Lower leg skin (tissue), 4 donors: ENCODE measurements at regions not wholly inside any gene's neighbourhood (a gene's known extent, or its start where the extent isn't known, plus 50 kb on each side); places are given as distances from the start of the nearest gene placed in this dataset.

ENCODE experiments used
- DNase-seq, 2 donors: peaks; one replicate each; pipeline ENCODE4 v3.0.0-alpha.2; 2019; ENCODE audit warnings: low spot score in 2 of 2
- H3K4me3 ChIP-seq: fragments of 200-600 bp; sonication (generic); 2 replicates; pipeline ENCODE4 v1.5.1; 2017; ENCODE audit warnings: mild to moderate bottlenecking, low read depth; ENCODE audit not compliant: poor library complexity, severe bottlenecking
- POLR2A ChIP-seq, 2 donors: fragments of 450-650 bp; IDR thresholded peaks; one replicate each; pipeline ENCODE4 v1.6.1; 2016 to 2017; ENCODE audit warnings: antibody characterized with exemption in 2 of 2, mild to moderate bottlenecking in 1 of 2, moderate library complexity in 1 of 2
- WGBS, 2 donors: methylation state at CpG; one replicate each; pipeline ENCODE4 v1.1.5; 2018; 5-methylcytosine and 5-hydroxymethylcytosine counted together
- intact Hi-C: fragments of 100-400 bp; cut with DNase I; formaldehyde crosslinking; loops from one replicate; pipeline ENCODE4 v1.15.0; 2023; ENCODE audit warnings: low total_unique reads
- TF ChIP-seq, protein P1 (sequence below), 3 donors: fragments of 450-650 bp; IDR thresholded peaks; one replicate each; pipeline ENCODE4 v1.5.1; 2016; ENCODE audit warnings: antibody characterized with exemption in 3 of 3, mild to moderate bottlenecking in 3 of 3, moderate library complexity in 2 of 3

DNA sequence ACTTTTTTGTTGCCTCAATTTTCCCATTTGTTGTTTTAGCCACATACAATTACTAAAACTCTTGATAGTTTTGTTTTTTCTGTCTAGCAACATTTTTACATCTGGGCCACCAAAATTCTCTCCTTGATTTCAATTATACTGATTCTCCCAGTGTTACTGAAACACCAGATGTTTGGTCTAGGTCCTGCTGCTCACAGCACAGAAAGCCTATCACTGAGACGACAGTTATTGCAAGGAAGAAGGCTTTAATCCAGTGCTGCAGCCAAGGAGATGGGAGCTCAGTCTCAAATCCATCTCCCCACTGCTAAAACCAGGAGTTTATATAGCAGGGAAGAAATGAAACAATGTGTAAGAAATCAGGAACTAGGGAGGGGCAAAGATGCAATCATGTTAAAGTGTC is 837.7 kb upstream of the CNTN5 start:
- WGBS, 2 donors: 56 to 66% methylated on average over 1 of the region's 1 CpG
- intact Hi-C loops: no loop called here
- no peak for DNase-seq
- no peak for TF ChIP-seq POLR2A (IDR thresholded peaks at IDR 0.05)
- H3K4me3 ChIP-seq: no peak overlapping the region

DNA sequence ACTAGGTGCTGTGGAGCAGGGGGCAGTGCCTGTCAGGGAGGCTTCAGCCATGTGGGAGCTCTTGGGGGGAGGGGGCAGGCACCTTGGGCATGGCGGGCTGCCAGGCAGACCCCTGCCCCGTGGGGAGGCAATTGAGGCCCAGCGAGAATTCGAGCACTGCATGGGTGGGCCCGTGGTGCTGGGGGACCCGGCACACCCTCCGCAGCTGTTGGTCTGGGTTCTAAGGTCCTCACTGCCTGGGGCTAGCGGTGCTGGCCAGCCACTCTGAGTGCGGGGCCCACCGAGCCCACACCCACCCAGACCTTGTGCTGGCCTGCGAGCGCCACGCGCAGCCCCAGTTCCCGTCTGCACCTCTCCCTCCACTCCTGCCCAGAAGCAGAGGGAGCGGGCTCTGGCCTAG is 835.5 kb upstream of the CNTN5 start:
- no peak overlapping the region for H3K4me3 ChIP-seq
- WGBS, 2 donors: 91 to 92% methylated on average over 14 to 15 of the region's 16 CpGs
- intact Hi-C loops: no loop called here
- TF ChIP-seq POLR2A (IDR thresholded peaks at IDR 0.05): no peak
- TF ChIP-seq, protein P1, sequence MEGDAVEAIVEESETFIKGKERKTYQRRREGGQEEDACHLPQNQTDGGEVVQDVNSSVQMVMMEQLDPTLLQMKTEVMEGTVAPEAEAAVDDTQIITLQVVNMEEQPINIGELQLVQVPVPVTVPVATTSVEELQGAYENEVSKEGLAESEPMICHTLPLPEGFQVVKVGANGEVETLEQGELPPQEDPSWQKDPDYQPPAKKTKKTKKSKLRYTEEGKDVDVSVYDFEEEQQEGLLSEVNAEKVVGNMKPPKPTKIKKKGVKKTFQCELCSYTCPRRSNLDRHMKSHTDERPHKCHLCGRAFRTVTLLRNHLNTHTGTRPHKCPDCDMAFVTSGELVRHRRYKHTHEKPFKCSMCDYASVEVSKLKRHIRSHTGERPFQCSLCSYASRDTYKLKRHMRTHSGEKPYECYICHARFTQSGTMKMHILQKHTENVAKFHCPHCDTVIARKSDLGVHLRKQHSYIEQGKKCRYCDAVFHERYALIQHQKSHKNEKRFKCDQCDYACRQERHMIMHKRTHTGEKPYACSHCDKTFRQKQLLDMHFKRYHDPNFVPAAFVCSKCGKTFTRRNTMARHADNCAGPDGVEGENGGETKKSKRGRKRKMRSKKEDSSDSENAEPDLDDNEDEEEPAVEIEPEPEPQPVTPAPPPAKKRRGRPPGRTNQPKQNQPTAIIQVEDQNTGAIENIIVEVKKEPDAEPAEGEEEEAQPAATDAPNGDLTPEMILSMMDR (IDR thresholded peaks at IDR 0.05): no peak
- DNase-seq: no peak

DNA sequence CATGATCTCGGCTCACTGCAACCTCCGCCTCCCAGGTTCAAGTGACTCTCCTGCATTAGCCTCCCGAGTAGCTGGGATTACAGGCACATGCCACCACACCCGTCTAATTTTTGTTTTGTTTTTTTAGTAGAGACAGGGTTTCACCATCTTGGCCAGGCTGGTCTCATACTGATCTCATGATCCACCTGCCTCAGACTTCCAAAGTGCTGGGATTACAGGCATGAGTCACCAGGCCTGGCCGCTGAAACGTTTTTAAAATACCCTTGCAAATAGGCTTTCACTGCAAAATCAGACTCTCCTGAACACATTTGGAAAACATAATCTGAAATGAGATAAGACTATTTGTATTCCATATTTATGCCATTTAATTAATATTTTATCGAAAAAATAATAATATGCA is 826.1 kb upstream of the CNTN5 start:
- no peak overlapping the region for H3K4me3 ChIP-seq
- no peak for DNase-seq
- intact Hi-C loops: no loop called here
- WGBS, 2 donors: 82 to 83% methylated on average over 7 of the region's 7 CpGs
- TF ChIP-seq, protein P1 (IDR thresholded peaks at IDR 0.05): no peak
- TF ChIP-seq POLR2A (IDR thresholded peaks at IDR 0.05): no peak

DNA sequence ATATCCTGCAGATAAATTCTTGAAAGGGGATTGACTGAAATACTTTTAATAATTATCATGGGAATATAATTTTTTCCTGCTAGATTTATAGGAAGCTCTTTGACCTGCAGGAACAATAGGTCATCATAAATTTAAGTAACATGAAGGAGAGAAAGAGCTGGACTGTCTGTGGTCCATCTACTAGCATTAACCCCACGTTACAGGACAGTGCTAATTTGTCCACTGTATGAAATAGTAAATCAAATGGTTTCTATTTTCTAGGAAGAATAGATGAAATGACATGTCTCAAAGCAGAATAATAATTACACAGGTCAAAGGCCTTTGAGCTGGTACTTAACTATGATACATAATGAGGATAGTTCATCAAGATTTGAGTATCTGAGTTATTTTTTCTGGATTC is 825.4 kb upstream of the CNTN5 start:
- intact Hi-C loops: no loop called here
- H3K4me3 ChIP-seq: no peak overlapping the region
- 51 to 58% methylated on average over 1 of the region's 1 CpG for WGBS, 2 donors
- no peak for TF ChIP-seq POLR2A (IDR thresholded peaks at IDR 0.05)
- TF ChIP-seq, protein P1 (IDR thresholded peaks at IDR 0.05): no peak
- DNase-seq: no peak

GRCh38 chr11:98207086-98207485 is 813.7 kb upstream of the CNTN5 start:
- WGBS, 2 donors: 95 to 96% methylated on average over 6 to 7 of the region's 8 CpGs
- peak in 1 of 2 donors; percentile 80 for DNase-seq
- intact Hi-C loops: no loop called here
- H3K4me3 ChIP-seq: no peak overlapping the region
- TF ChIP-seq POLR2A (IDR thresholded peaks at IDR 0.05): no peak
- TF ChIP-seq, protein P1 (IDR thresholded peaks at IDR 0.05): no peak

DNA sequence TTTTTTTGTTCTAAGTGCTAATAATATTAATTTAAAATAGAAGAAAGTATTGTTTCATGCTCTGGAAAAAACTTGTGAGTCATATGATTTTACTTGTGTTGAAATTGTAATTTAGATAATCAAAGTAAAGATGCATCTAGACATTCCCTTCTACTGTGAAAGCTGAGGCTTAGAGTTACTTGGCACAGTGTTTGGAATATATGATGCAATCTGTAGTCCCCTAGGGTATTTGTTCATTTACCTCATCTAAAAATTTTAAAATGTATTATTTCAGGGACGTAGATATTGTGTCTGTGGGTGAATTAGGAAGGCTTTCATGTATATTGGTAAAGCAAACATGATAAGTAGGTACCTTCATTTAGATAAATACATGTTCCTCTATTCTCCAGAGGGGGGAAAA is 793.5 kb upstream of the CNTN5 start:
- DNase-seq: no peak
- H3K4me3 ChIP-seq: no peak overlapping the region
- no peak for TF ChIP-seq POLR2A (IDR thresholded peaks at IDR 0.05)
- TF ChIP-seq, protein P1 (IDR thresholded peaks at IDR 0.05): no peak
- intact Hi-C loops: no loop called here
- 14 to 36% methylated on average over 1 of the region's 1 CpG for WGBS, 2 donors
